ENCODE measurements at regions not wholly inside any gene's neighbourhood (a gene's known extent, or its start where the extent isn't known, plus 50 kb on each side); places are given as distances from the start of the nearest gene placed in this dataset.
A peak's percentile ranks its signal among the peaks of the same experiment; 100 is the strongest.

GRCh38 chr6:23174781-23175361, 605.5 kb downstream of the HDGFL1 start:
- TF ChIP-seq CTCF (IDR thresholded peaks at IDR 0.05; ENCODE audit: insufficient read depth, low read depth, low read length): no peak
- peak; percentile 92 for DNase-seq (ENCODE audit: low read depth)
- no peak overlapping the region for H3K4me3 ChIP-seq (ENCODE audit: low read depth, low read length)

GRCh38 chr6:23175391-23175790, 606.0 kb downstream of the HDGFL1 start:
- peak; percentile 73 for DNase-seq (ENCODE audit: low read depth)

GRCh38 chr6:23176471-23176870, 607.1 kb downstream of the HDGFL1 start:
- peak; percentile 63 for DNase-seq (ENCODE audit: low read depth)
- peak overlapping the region; percentile 53 for H3K4me3 ChIP-seq (ENCODE audit: low read depth, low read length)
- TF ChIP-seq CTCF (IDR thresholded peaks at IDR 0.05; ENCODE audit: insufficient read depth, low read depth, low read length): no peak

More at GRCh38 chr6:23175391-23175790, 606.0 kb downstream of the HDGFL1 start:
- TF ChIP-seq CTCF (IDR thresholded peaks at IDR 0.05; ENCODE audit: insufficient read depth, low read depth, low read length): no peak
- no peak overlapping the region for H3K4me3 ChIP-seq (ENCODE audit: low read depth, low read length)

- peak; percentile 58 for TF ChIP-seq CTCF (IDR thresholded peaks at IDR 0.05; ENCODE audit: insufficient read depth, low read depth, low read length)
- peak; percentile 95 for DNase-seq (ENCODE audit: low read depth)
- H3K4me3 ChIP-seq (ENCODE audit: low read depth, low read length): peak overlapping the region; percentile 53
Measured at GRCh38 chr6:23176883-23177282, 607.5 kb downstream of the HDGFL1 start.

- H3K4me3 ChIP-seq (ENCODE audit: low read depth, low read length): no peak overlapping the region
- no peak for DNase-seq (ENCODE audit: low read depth)
- TF ChIP-seq CTCF (IDR thresholded peaks at IDR 0.05; ENCODE audit: insufficient read depth, low read depth, low read length): no peak
Measured at GRCh38 chr6:23177806-23178205, 608.4 kb downstream of the HDGFL1 start.

- no peak for DNase-seq (ENCODE audit: low read depth)
- no peak overlapping the region for H3K4me3 ChIP-seq (ENCODE audit: low read depth, low read length)
- TF ChIP-seq CTCF (IDR thresholded peaks at IDR 0.05; ENCODE audit: insufficient read depth, low read depth, low read length): no peak
Measured at GRCh38 chr6:23179994-23180393, 610.6 kb downstream of the HDGFL1 start.

All from fibroblast of villous mesenchyme (primary cell).